IMR-90 (cell line): ENCODE measurements at regions not wholly inside any gene's neighbourhood (a gene's known extent, or its start where the extent isn't known, plus 50 kb on each side); places are given as distances from the start of the nearest gene placed in this dataset.

Experiments used
- ATAC-seq: fragments of 200-7000 bp; cut with Tn5 transposase; 2 replicates; pipeline ENCODE4 v1.9.1; 2020; ENCODE audit warnings: low read depth, mild to moderate bottlenecking, moderate library complexity
- BruUV-seq: library from RNA; stranded (reverse); fragments of 400-500 nt; replicated peaks from 2 replicates; lab custom pipeline; 2021; lab: Mats Ljungman, UMichigan
- CTCF ChIA-PET: fragments of 300-600 bp; formaldehyde crosslinking; extraction: SDS; loops from one replicate; lab custom pipeline; 2021; ENCODE audit warnings: antibody characterized with exemption; lab: Yijun Ruan, JAX
- POLR2A ChIA-PET: fragments of 300-600 bp; sonication (Branson Sonifier 250); formaldehyde crosslinking; loops from one replicate; lab custom pipeline; 2022; ENCODE audit warnings: antibody characterized with exemption; ENCODE audit not compliant: unreplicated experiment; lab: Charles Lee
- DNase-seq: peaks from one replicate; pipeline ENCODE4 v3.0.0; 2013
- H2AFZ ChIP-seq: replicated peaks from 2 replicates; pipeline ENCODE3; 2013; ENCODE audit warnings: low read length, mild to moderate bottlenecking; ENCODE audit not compliant: poor library complexity
- H2AK5ac ChIP-seq: 2 replicates; pipeline ENCODE4 v1.6.1; 2013; ENCODE audit warnings: low read depth, low read length, inconsistent platforms
- H2AK9ac ChIP-seq: replicated peaks from 2 replicates; pipeline ENCODE3; 2013; ENCODE audit warnings: mild to moderate bottlenecking, low read depth, low read length, moderate library complexity; ENCODE audit not compliant: poor library complexity
- H2BK120ac ChIP-seq: 2 replicates; pipeline ENCODE4 v1.6.1; 2013; ENCODE audit warnings: low read depth, low read length, inconsistent platforms
- H2BK15ac ChIP-seq: 3 replicates; pipeline ENCODE4 v1.6.1; 2013; ENCODE audit warnings: low read depth, low read length, inconsistent platforms
- H2BK20ac ChIP-seq: 2 replicates; pipeline ENCODE4 v1.6.1; 2013; ENCODE audit warnings: low read depth, mild to moderate bottlenecking, inconsistent platforms, low read length, moderate library complexity
- H2BK5ac ChIP-seq: 2 replicates; pipeline ENCODE4 v1.6.1; 2013; ENCODE audit warnings: mild to moderate bottlenecking, low read depth, low read length, inconsistent platforms; ENCODE audit not compliant: poor library complexity, severe bottlenecking
- H3K14ac ChIP-seq: replicated peaks from 2 replicates; pipeline ENCODE4 v1.6.1; 2013; ENCODE audit warnings: low read depth, low read length, inconsistent platforms
- H3K18ac ChIP-seq: 2 replicates; pipeline ENCODE4 v1.6.1; 2013; ENCODE audit warnings: low read depth, low read length, control low read depth
- H3K23ac ChIP-seq: 2 replicates; pipeline ENCODE4 v1.6.1; 2013; ENCODE audit warnings: low read depth, low read length, inconsistent platforms
- H3K27ac ChIP-seq: 2 replicates; pipeline ENCODE4 v1.5.1; 2013; ENCODE audit warnings: mild to moderate bottlenecking, control low read depth, low read length; ENCODE audit not compliant: insufficient read depth
- H3K27me3 ChIP-seq: 2 replicates; pipeline ENCODE4 v1.6.1; 2013; ENCODE audit warnings: low read length; ENCODE audit not compliant: control insufficient read depth, insufficient read depth
- H3K36me3 ChIP-seq: 2 replicates; pipeline ENCODE4 v1.6.1; 2013; ENCODE audit warnings: low read length, mixed read lengths; ENCODE audit not compliant: control insufficient read depth, insufficient read depth
- H3K4ac ChIP-seq: 2 replicates; pipeline ENCODE4 v1.6.1; 2013; ENCODE audit warnings: low read depth, low read length, inconsistent platforms
- H3K4me1 ChIP-seq: 2 replicates; pipeline ENCODE4 v1.6.1; 2013; ENCODE audit warnings: low read length, mixed read lengths; ENCODE audit not compliant: control insufficient read depth, insufficient read depth
- H3K4me2 ChIP-seq: 2 replicates; pipeline ENCODE4 v1.6.1; 2013; ENCODE audit warnings: low read depth, mild to moderate bottlenecking, control low read depth, low read length, moderate library complexity
- H3K4me3 ChIP-seq: 2 replicates; pipeline ENCODE4 v1.5.1; 2013; ENCODE audit warnings: low read depth, mild to moderate bottlenecking, control low read depth, low read length, moderate library complexity; ENCODE audit not compliant: insufficient read depth
- H3K56ac ChIP-seq: 2 replicates; pipeline ENCODE4 v1.6.1; 2013; ENCODE audit warnings: low read length, inconsistent platforms; ENCODE audit not compliant: insufficient read depth; ENCODE audit errors: extremely low read depth
- H3K79me1 ChIP-seq, 2 experiments: 2 replicates each; pipeline ENCODE4 v1.6.1; 2013; ENCODE audit warnings: low read length in 2 of 2, inconsistent platforms in 1 of 2, low read depth in 1 of 2
- H3K9ac ChIP-seq: 2 replicates; pipeline ENCODE4 v1.6.1; 2013; ENCODE audit warnings: low read depth, low read length, control low read depth
- H3K9me1 ChIP-seq: 2 replicates; pipeline ENCODE4 v1.6.1; 2013; ENCODE audit warnings: low read length, inconsistent platforms; ENCODE audit not compliant: insufficient read depth
- H3K9me3 ChIP-seq: 2 replicates; pipeline ENCODE4 v1.6.1; 2013; ENCODE audit warnings: low read length; ENCODE audit not compliant: control insufficient read depth, insufficient read depth
- H4K20me1 ChIP-seq: 2 replicates; pipeline ENCODE4 v1.6.1; 2013; ENCODE audit warnings: low read length, inconsistent platforms; ENCODE audit not compliant: insufficient read depth
- H4K5ac ChIP-seq: 2 replicates; pipeline ENCODE4 v1.6.1; 2013; ENCODE audit warnings: mild to moderate bottlenecking, low read depth, low read length, control low read depth
- H4K8ac ChIP-seq, 2 experiments: 2 replicates each; pipeline ENCODE4 v1.6.1; 2013; ENCODE audit warnings: low read depth in 2 of 2, low read length in 2 of 2, control low read depth in 1 of 2, inconsistent platforms in 1 of 2
- H4K91ac ChIP-seq: 2 replicates; pipeline ENCODE4 v1.6.1; 2013; ENCODE audit warnings: low read depth, low read length, inconsistent platforms; ENCODE audit not compliant: insufficient read depth
- BHLHE40 ChIP-seq: fragments of 150-350 bp; IDR thresholded peaks from 2 replicates; pipeline ENCODE4 v1.6.1; 2016; ENCODE audit warnings: mild to moderate bottlenecking, low read depth, low read length
- CEBPB ChIP-seq: IDR thresholded peaks from 2 replicates; pipeline ENCODE4 v1.6.1; 2012; ENCODE audit warnings: low read depth, low read length, improper control_type of control experiment
- CHD1 ChIP-seq: IDR thresholded peaks from 2 replicates; pipeline ENCODE4 v1.6.1; 2012; ENCODE audit warnings: low read depth, low read length, improper control_type of control experiment
- CTCF ChIP-seq: conservative IDR thresholded peaks from 2 replicates; pipeline ENCODE4 v1.5.1; 2012; ENCODE audit warnings: mild to moderate bottlenecking, low read depth, low read length, improper control_type of control experiment
- ELK1 ChIP-seq: fragments of 150-350 bp; IDR thresholded peaks from 2 replicates; pipeline ENCODE4 v1.6.1; 2016; ENCODE audit warnings: low read depth, mild to moderate bottlenecking, low read length, moderate library complexity, borderline replicate concordance
- FOS ChIP-seq: fragments of 150-350 bp; IDR thresholded peaks from 2 replicates; pipeline ENCODE4 v1.6.1; 2016; ENCODE audit warnings: low read depth, low read length
- MAFK ChIP-seq: IDR thresholded peaks from 2 replicates; pipeline ENCODE4 v1.6.1; 2012; ENCODE audit warnings: low read depth, low read length, improper control_type of control experiment
- MAZ ChIP-seq: IDR thresholded peaks from 2 replicates; pipeline ENCODE4 v1.6.1; 2012; ENCODE audit warnings: low read depth, mild to moderate bottlenecking, low read length, improper control_type of control experiment, moderate library complexity, borderline replicate concordance
- MXI1 ChIP-seq: IDR thresholded peaks from 2 replicates; pipeline ENCODE4 v1.6.1; 2012; ENCODE audit warnings: low read depth, mild to moderate bottlenecking, low read length, moderate library complexity, borderline replicate concordance
- NFE2L2 ChIP-seq: fragments of 150-350 bp; IDR thresholded peaks from 2 replicates; pipeline ENCODE4 v1.6.1; 2016; ENCODE audit warnings: low read depth, mild to moderate bottlenecking, low read length
- POLR2A ChIP-seq: IDR thresholded peaks from 2 replicates; pipeline ENCODE4 v1.6.1; 2012; ENCODE audit warnings: mild to moderate bottlenecking, low read depth, low read length
- RAD21 ChIP-seq: IDR thresholded peaks from 2 replicates; pipeline ENCODE4 v1.6.1; 2012; ENCODE audit warnings: low read length, improper control_type of control experiment
- RCOR1 ChIP-seq: IDR thresholded peaks from 2 replicates; pipeline ENCODE4 v1.6.1; 2012; ENCODE audit warnings: mild to moderate bottlenecking, low read length, improper control_type of control experiment; ENCODE audit not compliant: insufficient replicate concordance
- RFX5 ChIP-seq: IDR thresholded peaks from 2 replicates; pipeline ENCODE4 v1.8.0; 2012; ENCODE audit warnings: low read depth, mild to moderate bottlenecking, low read length, moderate library complexity
- SMC3 ChIP-seq: fragments of 150-350 bp; IDR thresholded peaks from 2 replicates; pipeline ENCODE4 v1.6.1; 2016; ENCODE audit warnings: low read depth, mild to moderate bottlenecking, antibody characterized with exemption, low read length, moderate library complexity
- USF2 ChIP-seq: fragments of 150-350 bp; IDR thresholded peaks from 2 replicates; pipeline ENCODE4 v1.6.1; 2017; ENCODE audit warnings: mild to moderate bottlenecking, antibody characterized with exemption, low read length, low read depth
- WGBS, 2 experiments: methylation state at CpG; one replicate each; pipeline versions ENCODE4 v1.1.5 to v1.1.7; 2013; ENCODE audit warnings: missing lambda C conversion rate in 2 of 2; ENCODE audit not compliant: insufficient read length in 1 of 2; ENCODE audit errors: extremely low coverage in 2 of 2; 5-methylcytosine and 5-hydroxymethylcytosine counted together
- dilution Hi-C: fragments of 300-500 bp; cut with HindIII; formaldehyde crosslinking; loops from one replicate; pipeline ENCODE4 v1.14.3; 2018; ENCODE audit warnings: low sequenced_read_pairs; ENCODE audit not compliant: unreplicated experiment
- in situ Hi-C: fragments of 300-500 bp; cut with MboI; formaldehyde crosslinking; loops from 3 replicates; pipeline ENCODE4 v1.14.3; 2019; ENCODE audit warnings: low sequenced_read_pairs, inconsistent platforms, mixed read lengths
- intact Hi-C: fragments of 100-400 bp; cut with micrococcal nuclease; formaldehyde crosslinking; loops from 2 replicates; pipeline ENCODE4 v1.10.0; 2022

GRCh38 chr2:8430628-8431027 lies 251.2 kb upstream of the ID2 start:
- intact Hi-C loops, result no loop called here

More at GRCh38 chr2:8430628-8431027, 251.2 kb upstream of the ID2 start:
- Histone ChIP-seq H2AK5ac (no peak overlapping the region), H4K8ac (no peak overlapping the region), H3K4me3 (no peak overlapping the region), H2AK9ac (no peak overlapping the region), H2BK20ac (no peak overlapping the region), H3K36me3 (no peaks in the 10 kb centered on the region), H3K4me1 (no peaks in the 10 kb centered on the region), H3K9ac (no peak overlapping the region), H2BK120ac (no peak overlapping the region), H4K5ac (no peak overlapping the region), H4K91ac (no peak overlapping the region), H2BK5ac (no peak overlapping the region), H3K56ac (no peak overlapping the region), H3K4me2 (no peak overlapping the region), H3K79me1 (no peaks in the 10 kb centered on the region), H3K27me3 (no peaks in the 10 kb centered on the region), H4K20me1 (no peaks in the 10 kb centered on the region), H2AFZ (no peak overlapping the region), H3K9me1 (no peaks in the 10 kb centered on the region), H3K14ac (no peak overlapping the region), H3K9me3 (no peaks in the 10 kb centered on the region), H3K27ac (no peak overlapping the region), H2BK15ac (no peak overlapping the region), H3K4ac (no peak overlapping the region), H3K18ac (no peak overlapping the region), H3K23ac (no peak overlapping the region)
- no TSS peak for BruUV-seq
- TF ChIP-seq MAFK (no peak), POLR2A (no peak), USF2 (no peak), BHLHE40 (no peak), CEBPB (no peak), RAD21 (no peak), RFX5 (no peak), CTCF (no peak), CHD1 (no peak), RCOR1 (no peak), SMC3 (no peak), NFE2L2 (no peak), FOS (no peak), MXI1 (no peak), ELK1 (no peak), MAZ (no peak)
- dilution Hi-C loops (no loop called here), in situ Hi-C loops (no loop called here)
- POLR2A ChIA-PET, result interaction anchor here (0.6 kb wide), 1 partner anchor 927 kb away, joined by 3 read pairs; no protein-coding TSS in a partner anchor
- CTCF ChIA-PET, result interaction anchor here (0.6 kb wide), 1 partner anchor 317 kb away, joined by 3 read pairs; no protein-coding TSS in a partner anchor
- DNase-seq (no peak), ATAC-seq (no peak)
- WGBS, 2 experiments, result 42% methylated on average over 2 of the region's 4 CpGs; no CpG with 5 or more reads in 1 of the 2 experiments
